Islet of Langerhans (tissue), 1 donor: ENCODE measurements at regions not wholly inside any gene's neighbourhood (a gene's known extent, or its start where the extent isn't known, plus 50 kb on each side); places are given as distances from the start of the nearest gene placed in this dataset.
"Not testable (repeated sequence)": the region's sequence is repeated elsewhere in the genome, so short reads cannot be mapped to it uniquely, and the experiment has no call there.

Experiments used
- FAIRE-seq: peaks from one replicate; lab custom pipeline; 2011; peaks lifted over from hg19 to GRCh38; lab: Jason Lieb, UNC

GRCh38 chr11:42770444-42771065, 541.2 kb upstream of the API5 start:
- peak; percentile 72 for FAIRE-seq

GRCh38 chr11:42772886-42773285, 538.9 kb upstream of the API5 start:
- FAIRE-seq, result no peak

GRCh38 chr11:42773729-42774128, 538.1 kb upstream of the API5 start:
- FAIRE-seq, result no peak

GRCh38 chr11:42774567-42774966, 537.2 kb upstream of the API5 start:
- no peak for FAIRE-seq

GRCh38 chr11:42777776-42778175, 534.0 kb upstream of the API5 start:
- FAIRE-seq, result no peak

GRCh38 chr11:42778193-42778592, 533.6 kb upstream of the API5 start:
- FAIRE-seq, result no peak

GRCh38 chr11:42779555-42779954, 532.2 kb upstream of the API5 start:
- FAIRE-seq, result no peak

- no peak for FAIRE-seq
Measured at GRCh38 chr11:42786981-42787380, 524.8 kb upstream of the API5 start.

- FAIRE-seq, result not testable (repeated sequence)
Measured at GRCh38 chr11:42795483-42795882, 516.3 kb upstream of the API5 start.

GRCh38 chr11:42800041-42800440, 511.8 kb upstream of the API5 start:
- no peak for FAIRE-seq

- no peak for FAIRE-seq
Measured at GRCh38 chr11:42802201-42802899, 509.4 kb upstream of the API5 start.

- no peak for FAIRE-seq
Measured at GRCh38 chr11:42806191-42806590, 505.6 kb upstream of the API5 start.

- FAIRE-seq, result no peak
Measured at GRCh38 chr11:42812361-42812760, 499.4 kb upstream of the API5 start.

GRCh38 chr11:42812960-42813359, 498.8 kb upstream of the API5 start:
- FAIRE-seq, result no peak

- FAIRE-seq, result no peak
Measured at GRCh38 chr11:42816471-42816870, 495.3 kb upstream of the API5 start.

GRCh38 chr11:42819126-42819525, 492.7 kb upstream of the API5 start:
- no peak for FAIRE-seq

GRCh38 chr11:42822188-42822587, 489.6 kb upstream of the API5 start:
- not testable (repeated sequence) for FAIRE-seq

- no peak for FAIRE-seq
Measured at GRCh38 chr11:42823546-42823945, 488.2 kb upstream of the API5 start.

- no peak for FAIRE-seq
Measured at GRCh38 chr11:42824067-42824466, 487.7 kb upstream of the API5 start.

GRCh38 chr11:42825598-42825997, 486.2 kb upstream of the API5 start:
- FAIRE-seq, result no peak

GRCh38 chr11:42827845-42828244, 484.0 kb upstream of the API5 start:
- FAIRE-seq, result no peak

- no peak for FAIRE-seq
Measured at GRCh38 chr11:42837994-42838393, 473.8 kb upstream of the API5 start.

GRCh38 chr11:42840176-42840829, 471.5 kb upstream of the API5 start:
- FAIRE-seq, result no peak

GRCh38 chr11:42840860-42841259, 470.9 kb upstream of the API5 start:
- FAIRE-seq, result no peak
